CD4-positive, alpha-beta T cell (primary cell): ENCODE measurements at regions not wholly inside any gene's neighbourhood (a gene's known extent, or its start where the extent isn't known, plus 50 kb on each side); places are given as distances from the start of the nearest gene placed in this dataset.

Source experiments
- ATAC-seq: fragments of 200-7000 bp; cut with Tn5 transposase; one replicate; pipeline ENCODE4 v1.10.0; 2022; ENCODE audit warnings: mild to moderate bottlenecking; ENCODE audit not compliant: poor library complexity
- CTCF ChIA-PET: fragments of 350-600 bp; sonication (Branson Sonifier 250); formaldehyde crosslinking; loops from one replicate; lab custom pipeline; 2021; ENCODE audit warnings: antibody characterized with exemption, inconsistent platforms; lab: Charles Lee
- POLR2A ChIA-PET: fragments of 350-600 bp; sonication (Branson Sonifier 250); formaldehyde crosslinking; loops from one replicate; lab custom pipeline; 2021; ENCODE audit warnings: antibody characterized with exemption, inconsistent platforms; lab: Charles Lee
- DNase-seq, 14 experiments: peaks; one replicate each; pipeline ENCODE4 v3.0.0-alpha.2; 2013 to 2020; ENCODE audit warnings: mixed read lengths in 2 of 14
- H3K27ac ChIP-seq, 2 donors: one replicate each; pipeline versions ENCODE4 v1.5.1 to v1.7.0; 2013; ENCODE audit warnings: low read length in 2 of 2, low read depth in 1 of 2, mild to moderate bottlenecking in 1 of 2
- H3K27me3 ChIP-seq, 2 experiments: 1 replicate in 1 of 2; 2 replicates in 1 of 2; pipeline versions ENCODE4 v1.6.1 to v1.7.0; 2013; ENCODE audit warnings: low read length in 2 of 2, control low read depth in 1 of 2, mild to moderate bottlenecking in 1 of 2, moderate library complexity in 1 of 2; ENCODE audit not compliant: insufficient read depth in 2 of 2, control insufficient read depth in 1 of 2
- H3K36me3 ChIP-seq: one replicate; pipeline ENCODE4 v1.6.1; 2013; ENCODE audit warnings: low read length, control low read depth; ENCODE audit not compliant: insufficient read depth
- H3K4me1 ChIP-seq: one replicate; pipeline ENCODE4 v1.6.1; 2013; ENCODE audit warnings: low read length, control low read depth; ENCODE audit not compliant: insufficient read depth
- H3K4me3 ChIP-seq: one replicate; pipeline ENCODE4 v1.5.1; 2013; ENCODE audit warnings: mild to moderate bottlenecking, low read length, moderate library complexity
- H3K9me3 ChIP-seq, 2 experiments: 1 replicate in 1 of 2; 2 replicates in 1 of 2; pipeline versions ENCODE4 v1.6.1 to v1.7.0; 2013; ENCODE audit warnings: low read length in 2 of 2, mild to moderate bottlenecking in 2 of 2, control low read depth in 1 of 2, moderate library complexity in 1 of 2; ENCODE audit not compliant: control insufficient read depth in 1 of 2, insufficient read depth in 1 of 2
- H3K27ac Mint-ChIP-seq: one replicate; pipeline ENCODE4 v1.8.0; 2020; ENCODE audit warnings: mixed read lengths
- H3K27me3 Mint-ChIP-seq: one replicate; pipeline ENCODE4 v1.8.0; 2021; ENCODE audit warnings: mixed read lengths
- H3K36me3 Mint-ChIP-seq: one replicate; pipeline ENCODE4 v1.8.0; 2021; ENCODE audit warnings: low read depth, mixed read lengths
- H3K4me1 Mint-ChIP-seq: one replicate; pipeline ENCODE4 v1.8.0; 2021; ENCODE audit warnings: low read depth, mixed read lengths
- H3K4me3 Mint-ChIP-seq: one replicate; pipeline ENCODE4 v1.8.0; 2020; ENCODE audit warnings: mild to moderate bottlenecking, mixed read lengths
- H3K9me3 Mint-ChIP-seq: one replicate; pipeline ENCODE4 v1.8.0; 2020; ENCODE audit warnings: mixed read lengths
- CTCF ChIP-seq: fragments of 200-600 bp; IDR thresholded peaks from one replicate; pipeline ENCODE4 v1.8.0; 2022; ENCODE audit warnings: antibody characterized with exemption, mild to moderate bottlenecking
- intact Hi-C, 2 experiments: fragments of 100-400 bp; cut with DNase I in 1 of 2; cut with micrococcal nuclease in 1 of 2; formaldehyde crosslinking; loops; one replicate each; pipeline versions ENCODE4 v1.15.1 to v1.9.0; 2023 to 2025; cut with DNase I, micrococcal nuclease

- Histone ChIP-seq H3K4me3 (no peak overlapping the region), H3K4me1 (no peaks in the 10 kb centered on the region), H3K36me3 (no peaks in the 10 kb centered on the region), H3K27me3 (no peaks in the 10 kb centered on the region), H3K9me3 (peaks cover 0 to 3% of the 10 kb centered on the region in 2 experiments), H3K27ac (no peak overlapping the region)
- H3K9me3 Mint-ChIP-seq, result no peaks in the 10 kb centered on the region
- H3K4me3 Mint-ChIP-seq, result no peak overlapping the region
- ATAC-seq (no peak), DNase-seq (no peak)
- H3K27me3 Mint-ChIP-seq, result no peaks in the 10 kb centered on the region
- no peaks in the 10 kb centered on the region for H3K36me3 Mint-ChIP-seq
- no peak for TF ChIP-seq CTCF
- no peaks in the 10 kb centered on the region for H3K4me1 Mint-ChIP-seq
- CTCF ChIA-PET, result no interaction called here
- POLR2A ChIA-PET, result no interaction called here
- no peak overlapping the region for H3K27ac Mint-ChIP-seq
- intact Hi-C loops, result no loop called here
These were observed 2229.2 kb upstream of the C9orf72 start for GRCh38 chr9:29802454-29802853.

- Mint-ChIP-seq H3K36me3 (no peaks in the 10 kb centered on the region), H3K27me3 (no peaks in the 10 kb centered on the region), H3K4me3 (no peak overlapping the region), H3K4me1 (no peaks in the 10 kb centered on the region), H3K9me3 (peaks cover 7% of the 10 kb centered on the region), H3K27ac (no peak overlapping the region)
- ChIA-PET CTCF (no interaction called here), POLR2A (no interaction called here)
- Histone ChIP-seq H3K4me1 (no peaks in the 10 kb centered on the region), H3K36me3 (no peaks in the 10 kb centered on the region), H3K27me3 (no peaks in the 10 kb centered on the region), H3K4me3 (no peak overlapping the region), H3K27ac (no peak overlapping the region), H3K9me3 (peaks cover 0 to 8% of the 10 kb centered on the region in 2 experiments)
- intact Hi-C loops, result no loop called here
- DNase-seq, result no peak
- ATAC-seq, result no peak
- TF ChIP-seq CTCF, result no peak
These were observed 2233.8 kb upstream of the C9orf72 start for GRCh38 chr9:29806937-29807618.

- DNase-seq (no peak), ATAC-seq (no peak)
- H3K27ac ChIP-seq, result no peak overlapping the region
- H3K27me3 ChIP-seq, result no peaks in the 10 kb centered on the region
- H3K4me3 ChIP-seq, result no peak overlapping the region
- no peaks in the 10 kb centered on the region for H3K4me1 ChIP-seq
- intact Hi-C loops, result no loop called here
- no peak overlapping the region for H3K27ac Mint-ChIP-seq
- H3K27me3 Mint-ChIP-seq, result no peaks in the 10 kb centered on the region
- no peaks in the 10 kb centered on the region for H3K4me1 Mint-ChIP-seq
- H3K9me3 Mint-ChIP-seq, result peaks cover 18% of the 10 kb centered on the region
- CTCF ChIA-PET, result no interaction called here
- no peaks in the 10 kb centered on the region for H3K36me3 ChIP-seq
- peaks cover 7 to 8% of the 10 kb centered on the region in 2 experiments for H3K9me3 ChIP-seq
- POLR2A ChIA-PET, result no interaction called here
- H3K36me3 Mint-ChIP-seq, result no peaks in the 10 kb centered on the region
- no peak for TF ChIP-seq CTCF
- H3K4me3 Mint-ChIP-seq, result no peak overlapping the region
These were observed 2243.8 kb upstream of the C9orf72 start for GRCh38 chr9:29816954-29817703.
